ENCODE measurements at regions not wholly inside any gene's neighbourhood (a gene's known extent, or its start where the extent isn't known, plus 50 kb on each side); places are given as distances from the start of the nearest gene placed in this dataset.

- no peak for DNase-seq (ENCODE audit: extremely low spot score)
- TF ChIP-seq CTCF (IDR thresholded peaks at IDR 0.05; ENCODE audit: control extremely low read depth, extremely low read depth, low read depth, missing control alignments) = no peak
- POLR2A ChIA-PET = no interaction called here
- CTCF ChIA-PET = no interaction called here
Observed at GRCh38 chr1:164087906-164088453, 471.0 kb upstream of the PBX1 start.

DNA sequence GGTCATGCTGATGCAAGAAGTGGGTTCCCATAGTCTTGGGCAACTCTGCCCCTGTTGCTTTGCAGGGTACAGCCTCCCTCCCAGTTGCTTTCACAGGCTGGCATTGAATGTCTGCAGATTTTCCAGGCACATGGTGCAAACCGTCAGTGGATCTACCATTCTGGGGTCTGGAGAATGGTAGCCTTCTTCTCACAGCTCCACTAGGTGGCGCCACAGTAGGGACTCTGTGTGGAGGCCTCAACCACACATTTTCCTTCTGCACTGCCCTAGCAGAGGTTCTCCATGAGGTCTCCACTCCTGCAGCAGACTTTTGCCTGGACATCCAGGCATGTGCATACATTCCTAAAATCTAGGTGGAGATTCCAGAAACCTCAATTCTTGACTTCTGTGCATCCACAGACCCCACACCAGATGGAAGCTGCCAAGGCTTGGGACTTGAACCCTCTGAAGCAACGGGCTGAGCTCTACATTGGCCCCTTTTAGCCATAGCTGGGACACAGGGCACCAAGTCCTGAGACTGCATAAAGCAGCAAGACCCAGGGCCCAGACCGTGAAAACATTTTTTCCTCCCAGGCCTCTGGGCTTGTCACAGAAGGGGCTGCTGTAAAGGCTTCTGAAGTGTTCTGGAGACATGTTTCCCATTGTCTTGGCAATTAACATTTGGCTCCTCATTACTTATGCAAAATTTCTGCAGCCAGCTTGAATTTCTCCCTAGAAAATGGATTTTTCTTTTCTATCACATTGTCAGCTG, 466.2 kb upstream of the PBX1 start:
- no peak for DNase-seq (ENCODE audit: extremely low spot score)
- ChIA-PET CTCF (no interaction called here), POLR2A (no interaction called here)
- TF ChIP-seq CTCF (IDR thresholded peaks at IDR 0.05; ENCODE audit: control extremely low read depth, extremely low read depth, low read depth, missing control alignments) = no peak

DNA sequence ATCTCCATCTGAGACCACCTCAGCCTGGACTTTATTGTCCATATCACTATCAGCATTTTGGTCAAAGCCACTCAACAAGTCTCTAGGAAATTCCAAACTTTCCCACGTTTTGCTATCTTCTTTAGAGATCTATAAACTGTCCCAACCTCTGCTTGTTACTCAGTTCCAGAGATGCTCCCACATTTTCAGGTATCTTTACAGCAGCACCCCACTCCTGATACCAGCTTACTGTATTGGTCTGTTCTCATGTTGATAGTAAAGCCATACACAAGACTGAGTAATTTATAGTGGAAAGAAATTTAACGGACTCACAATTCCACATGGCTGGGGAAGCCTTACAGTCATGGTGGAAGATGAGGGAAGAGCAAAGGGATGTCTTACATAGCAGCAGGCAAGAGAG, 465.4 kb upstream of the PBX1 start:
- no peak for DNase-seq (ENCODE audit: extremely low spot score)
- ChIA-PET CTCF (no interaction called here), POLR2A (no interaction called here)
- no peak for TF ChIP-seq CTCF (IDR thresholded peaks at IDR 0.05; ENCODE audit: control extremely low read depth, extremely low read depth, low read depth, missing control alignments)

GRCh38 chr1:164101802-164102201, 457.2 kb upstream of the PBX1 start:
- POLR2A ChIA-PET = no interaction called here
- TF ChIP-seq CTCF (IDR thresholded peaks at IDR 0.05; ENCODE audit: control extremely low read depth, extremely low read depth, low read depth, missing control alignments) = no peak
- DNase-seq (ENCODE audit: extremely low spot score) = no peak
- CTCF ChIA-PET = no interaction called here

DNA sequence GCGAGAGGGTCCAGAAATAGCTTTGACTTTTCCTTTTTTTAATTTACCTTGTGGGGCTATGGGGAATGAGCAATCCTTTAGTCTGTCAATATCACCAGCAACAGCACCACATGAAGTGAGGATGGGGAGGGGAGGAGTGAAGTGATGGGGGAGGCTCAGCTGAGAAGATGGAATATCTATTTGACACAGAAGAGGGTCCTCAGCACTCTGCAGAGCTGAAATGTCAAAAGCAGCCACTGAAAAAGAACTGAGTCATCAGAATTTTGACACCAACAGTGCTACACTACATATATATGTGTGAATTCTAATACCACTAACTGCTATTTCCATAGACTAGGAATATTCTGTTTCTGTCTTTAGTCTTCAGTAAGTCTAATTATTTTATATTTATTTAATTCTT, 427.0 kb upstream of the PBX1 start:
- ChIA-PET POLR2A (no interaction called here), CTCF (no interaction called here)
- no peak for TF ChIP-seq CTCF (IDR thresholded peaks at IDR 0.05; ENCODE audit: control extremely low read depth, extremely low read depth, low read depth, missing control alignments)
- DNase-seq (ENCODE audit: extremely low spot score) = no peak

DNA sequence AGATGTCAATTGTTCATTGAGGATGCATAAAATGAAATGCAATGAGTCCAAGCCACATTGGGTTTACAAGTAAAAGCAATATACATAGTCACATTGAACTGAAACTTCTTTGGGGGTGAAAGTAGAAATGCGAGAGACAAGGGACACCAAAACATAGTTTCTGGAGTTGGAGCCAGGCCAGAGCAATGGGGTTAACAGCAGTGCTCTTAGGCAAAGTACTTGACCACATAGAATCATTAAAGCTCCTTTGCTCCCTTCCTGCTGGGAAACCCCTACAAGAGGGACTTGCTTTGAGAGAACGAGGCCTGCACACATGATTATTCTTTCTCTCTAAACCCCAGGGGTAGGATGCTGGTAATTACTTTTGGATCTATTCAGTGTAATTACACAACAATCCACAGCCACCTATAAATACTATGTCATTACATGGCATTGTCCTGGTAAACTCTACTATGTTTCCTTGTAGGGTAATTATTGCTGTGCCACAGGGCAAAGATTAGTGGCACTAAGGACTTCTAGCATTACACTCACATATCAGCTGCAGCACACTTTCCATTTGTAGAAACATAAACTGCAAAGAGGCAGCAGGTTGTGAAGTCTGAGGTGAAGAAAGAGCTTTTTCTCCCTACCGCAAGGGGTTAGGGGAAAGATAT, 421.6 kb upstream of the PBX1 start:
- no peak for DNase-seq (ENCODE audit: extremely low spot score)
- CTCF ChIA-PET = no interaction called here
- POLR2A ChIA-PET = no interaction called here
- TF ChIP-seq CTCF (IDR thresholded peaks at IDR 0.05; ENCODE audit: control extremely low read depth, extremely low read depth, low read depth, missing control alignments) = no peak
